ENCODE measurements at regions not wholly inside any gene's neighbourhood (a gene's known extent, or its start where the extent isn't known, plus 50 kb on each side); places are given as distances from the start of the nearest gene placed in this dataset.
"Not testable (repeated sequence)": the region's sequence is repeated elsewhere in the genome, so short reads cannot be mapped to it uniquely, and the experiment has no call there.

GRCh38 chr6:163702736-163703135 lies 288.2 kb downstream of the QKI start:
- H2AFZ ChIP-seq (ENCODE audit: low read depth, low read length, severe bottlenecking): no peak overlapping the region
- H4K20me1 ChIP-seq (ENCODE audit: low read depth, low read length): no peaks in the 10 kb centered on the region

GRCh38 chr6:163701762-163702161 lies 287.2 kb downstream of the QKI start:
- H3K9ac ChIP-seq (ENCODE audit: low read length): no peak overlapping the region

More at GRCh38 chr6:163702736-163703135, 288.2 kb downstream of the QKI start:
- Histone ChIP-seq H3K36me3 (ENCODE audit: low read length) (no peaks in the 10 kb centered on the region), H3K79me2 (ENCODE audit: insufficient read depth, low read length) (no peaks in the 10 kb centered on the region), H3K9me3 (ENCODE audit: insufficient read depth, low read length) (no peaks in the 10 kb centered on the region), H3K27ac (ENCODE audit: low read depth, low read length) (no peak overlapping the region), H3F3A (ENCODE audit: insufficient read depth) (peaks cover 15% of the 10 kb centered on the region), H3K9me2 (replicated peaks; ENCODE audit: insufficient read depth, low read length) (no peaks in the 10 kb centered on the region), H3K4me3 (ENCODE audit: insufficient read depth, low read length, poor library complexity, severe bottlenecking) (no peak overlapping the region), H3K27me3 (ENCODE audit: low read length) (no peaks in the 10 kb centered on the region), H3K9ac (ENCODE audit: low read length) (no peak overlapping the region), H3K4me2 (ENCODE audit: low read depth, low read length, poor library complexity, severe bottlenecking) (no peak overlapping the region)
- no peak for TF ChIP-seq EZH2phosphoT487 (conservative IDR thresholded peaks at IDR 0.05; ENCODE audit: low read length)
- TF ChIP-seq, protein P1, sequence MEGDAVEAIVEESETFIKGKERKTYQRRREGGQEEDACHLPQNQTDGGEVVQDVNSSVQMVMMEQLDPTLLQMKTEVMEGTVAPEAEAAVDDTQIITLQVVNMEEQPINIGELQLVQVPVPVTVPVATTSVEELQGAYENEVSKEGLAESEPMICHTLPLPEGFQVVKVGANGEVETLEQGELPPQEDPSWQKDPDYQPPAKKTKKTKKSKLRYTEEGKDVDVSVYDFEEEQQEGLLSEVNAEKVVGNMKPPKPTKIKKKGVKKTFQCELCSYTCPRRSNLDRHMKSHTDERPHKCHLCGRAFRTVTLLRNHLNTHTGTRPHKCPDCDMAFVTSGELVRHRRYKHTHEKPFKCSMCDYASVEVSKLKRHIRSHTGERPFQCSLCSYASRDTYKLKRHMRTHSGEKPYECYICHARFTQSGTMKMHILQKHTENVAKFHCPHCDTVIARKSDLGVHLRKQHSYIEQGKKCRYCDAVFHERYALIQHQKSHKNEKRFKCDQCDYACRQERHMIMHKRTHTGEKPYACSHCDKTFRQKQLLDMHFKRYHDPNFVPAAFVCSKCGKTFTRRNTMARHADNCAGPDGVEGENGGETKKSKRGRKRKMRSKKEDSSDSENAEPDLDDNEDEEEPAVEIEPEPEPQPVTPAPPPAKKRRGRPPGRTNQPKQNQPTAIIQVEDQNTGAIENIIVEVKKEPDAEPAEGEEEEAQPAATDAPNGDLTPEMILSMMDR (IDR thresholded peaks at IDR 0.05; ENCODE audit: insufficient read depth, low read length, poor library complexity, severe bottlenecking): no peak

GRCh38 chr6:163698086-163698485 lies 283.6 kb downstream of the QKI start:
- no peak overlapping the region for H3K4me2 ChIP-seq (ENCODE audit: low read depth, low read length, poor library complexity, severe bottlenecking)
- no peak overlapping the region for H3K9ac ChIP-seq (ENCODE audit: low read length)

More at GRCh38 chr6:163701762-163702161, 287.2 kb downstream of the QKI start:
- Histone ChIP-seq H4K20me1 (ENCODE audit: low read depth, low read length) (no peaks in the 10 kb centered on the region), H3K79me2 (ENCODE audit: insufficient read depth, low read length) (no peaks in the 10 kb centered on the region), H3K27ac (ENCODE audit: low read depth, low read length) (no peak overlapping the region), H2AFZ (ENCODE audit: low read depth, low read length, severe bottlenecking) (no peak overlapping the region), H3F3A (ENCODE audit: insufficient read depth) (0 out of 2 replicates have a peak, but pooled peaks cover 5% of the 10 kb centered on the region), H3K4me2 (ENCODE audit: low read depth, low read length, poor library complexity, severe bottlenecking) (no peak overlapping the region), H3K9me2 (replicated peaks; ENCODE audit: insufficient read depth, low read length) (no peaks in the 10 kb centered on the region), H3K4me3 (ENCODE audit: insufficient read depth, low read length, poor library complexity, severe bottlenecking) (no peak overlapping the region), H3K9me3 (ENCODE audit: insufficient read depth, low read length) (no peaks in the 10 kb centered on the region), H3K27me3 (ENCODE audit: low read length) (no peaks in the 10 kb centered on the region), H3K36me3 (ENCODE audit: low read length) (no peaks in the 10 kb centered on the region)
- no peak for TF ChIP-seq EZH2phosphoT487 (conservative IDR thresholded peaks at IDR 0.05; ENCODE audit: low read length)
- TF ChIP-seq, protein P1 (IDR thresholded peaks at IDR 0.05; ENCODE audit: insufficient read depth, low read length, poor library complexity, severe bottlenecking): no peak

DNA sequence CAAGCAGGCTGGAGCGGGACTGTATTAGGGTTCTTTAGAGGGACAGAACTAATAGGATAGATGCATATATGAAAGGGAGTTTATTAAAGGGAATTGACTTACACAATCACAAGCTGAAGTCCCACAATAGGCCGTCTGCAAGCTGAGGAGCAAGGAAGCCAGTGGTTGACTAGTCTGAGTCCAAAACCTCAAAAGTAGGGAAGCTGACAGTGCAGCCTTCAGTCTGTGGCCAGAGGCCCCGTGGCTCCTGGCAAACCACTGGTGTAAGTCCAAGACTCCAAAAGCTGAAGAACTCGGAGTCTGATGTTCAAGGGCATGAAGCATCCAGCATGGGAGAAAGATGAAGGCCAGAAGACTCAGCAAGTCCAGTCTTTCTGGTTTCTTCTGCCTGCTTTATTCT lies 281.8 kb downstream of the QKI start:
- not testable (repeated sequence) for H3K27ac ChIP-seq (ENCODE audit: low read depth, low read length); H3F3A ChIP-seq (ENCODE audit: insufficient read depth); H3K36me3 ChIP-seq (ENCODE audit: low read length)

More at GRCh38 chr6:163698086-163698485, 283.6 kb downstream of the QKI start:
- TF ChIP-seq, protein P1 (IDR thresholded peaks at IDR 0.05; ENCODE audit: insufficient read depth, low read length, poor library complexity, severe bottlenecking): no peak
- no peak for TF ChIP-seq EZH2phosphoT487 (conservative IDR thresholded peaks at IDR 0.05; ENCODE audit: low read length)
- H3K9me2 ChIP-seq (replicated peaks; ENCODE audit: insufficient read depth, low read length): no peaks in the 10 kb centered on the region
- no peaks in the 10 kb centered on the region for H3F3A ChIP-seq (ENCODE audit: insufficient read depth)
- no peak overlapping the region for H3K27ac ChIP-seq (ENCODE audit: low read depth, low read length)
- no peak overlapping the region for H2AFZ ChIP-seq (ENCODE audit: low read depth, low read length, severe bottlenecking)
- no peaks in the 10 kb centered on the region for H3K79me2 ChIP-seq (ENCODE audit: insufficient read depth, low read length)
- no peaks in the 10 kb centered on the region for H3K9me3 ChIP-seq (ENCODE audit: insufficient read depth, low read length)
- no peaks in the 10 kb centered on the region for H4K20me1 ChIP-seq (ENCODE audit: low read depth, low read length)
- H3K4me3 ChIP-seq (ENCODE audit: insufficient read depth, low read length, poor library complexity, severe bottlenecking): no peak overlapping the region
- no peaks in the 10 kb centered on the region for H3K27me3 ChIP-seq (ENCODE audit: low read length)
- no peaks in the 10 kb centered on the region for H3K36me3 ChIP-seq (ENCODE audit: low read length)

More for the DNA sequence above, 281.8 kb downstream of the QKI start:
- H3K9ac ChIP-seq (ENCODE audit: low read length); H3K9me3 ChIP-seq (ENCODE audit: insufficient read depth, low read length); H2AFZ ChIP-seq (ENCODE audit: low read depth, low read length, severe bottlenecking); H4K20me1 ChIP-seq (ENCODE audit: low read depth, low read length); H3K27me3 ChIP-seq (ENCODE audit: low read length); H3K9me2 ChIP-seq (replicated peaks; ENCODE audit: insufficient read depth, low read length); H3K4me2 ChIP-seq (ENCODE audit: low read depth, low read length, poor library complexity, severe bottlenecking); H3K79me2 ChIP-seq (ENCODE audit: insufficient read depth, low read length); H3K4me3 ChIP-seq (ENCODE audit: insufficient read depth, low read length, poor library complexity, severe bottlenecking): not testable (repeated sequence)
